CD4-positive, alpha-beta T cell treated with Interleukin-4 for 4 hours (primary cell): ENCODE measurements at regions not wholly inside any gene's neighbourhood (a gene's known extent, or its start where the extent isn't known, plus 50 kb on each side); places are given as distances from the start of the nearest gene placed in this dataset.
"Not testable (repeated sequence)": the region's sequence is repeated elsewhere in the genome, so short reads cannot be mapped to it uniquely, and the experiment has no call there.

Experiments
- DNase-seq: peaks from one replicate; pipeline ENCODE4 v3.0.0-alpha.2; 2020

DNA sequence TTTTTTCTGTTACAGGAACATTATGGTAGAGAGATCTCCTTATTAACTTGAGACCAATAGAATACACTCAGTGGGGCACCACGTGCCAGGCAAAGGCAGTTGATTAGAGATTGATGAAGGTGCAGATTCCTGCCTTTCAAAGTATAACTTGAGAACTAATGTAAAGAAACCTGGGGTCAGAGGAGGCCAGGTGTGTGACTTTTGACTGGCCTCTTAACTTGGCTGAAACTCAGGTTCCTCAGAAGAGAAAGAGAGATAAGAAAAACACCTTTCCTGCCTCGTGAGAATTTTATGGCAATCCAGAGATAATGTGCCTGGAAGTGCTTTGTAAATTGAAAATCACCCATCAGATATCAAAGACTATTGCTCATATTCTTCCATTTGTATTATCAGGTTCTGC is 110.7 kb upstream of the GZMB start:
- no peak for DNase-seq

DNA sequence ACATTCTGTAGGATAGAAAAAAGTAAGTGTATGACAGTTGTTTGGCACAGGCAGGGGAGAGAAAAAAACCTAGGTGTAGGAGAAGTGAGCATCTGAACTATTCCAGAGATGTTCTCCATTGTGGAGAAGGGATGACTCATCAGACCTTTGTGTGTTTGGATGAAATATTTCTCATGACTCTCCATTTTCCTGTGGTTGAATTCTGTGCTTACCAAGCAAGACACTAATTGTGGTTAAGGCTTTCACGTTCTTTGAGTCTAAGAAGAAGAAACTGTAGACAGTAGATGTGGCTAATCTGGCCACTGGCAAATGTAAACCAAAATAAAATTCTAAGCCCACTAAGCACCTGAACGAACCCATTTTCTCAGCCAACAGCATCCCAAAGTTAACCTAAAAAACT is 107.9 kb upstream of the GZMB start:
- DNase-seq = no peak

- no peak for DNase-seq
Observed at GRCh38 chr14:24735984-24736630, 102.1 kb upstream of the GZMB start.

DNA sequence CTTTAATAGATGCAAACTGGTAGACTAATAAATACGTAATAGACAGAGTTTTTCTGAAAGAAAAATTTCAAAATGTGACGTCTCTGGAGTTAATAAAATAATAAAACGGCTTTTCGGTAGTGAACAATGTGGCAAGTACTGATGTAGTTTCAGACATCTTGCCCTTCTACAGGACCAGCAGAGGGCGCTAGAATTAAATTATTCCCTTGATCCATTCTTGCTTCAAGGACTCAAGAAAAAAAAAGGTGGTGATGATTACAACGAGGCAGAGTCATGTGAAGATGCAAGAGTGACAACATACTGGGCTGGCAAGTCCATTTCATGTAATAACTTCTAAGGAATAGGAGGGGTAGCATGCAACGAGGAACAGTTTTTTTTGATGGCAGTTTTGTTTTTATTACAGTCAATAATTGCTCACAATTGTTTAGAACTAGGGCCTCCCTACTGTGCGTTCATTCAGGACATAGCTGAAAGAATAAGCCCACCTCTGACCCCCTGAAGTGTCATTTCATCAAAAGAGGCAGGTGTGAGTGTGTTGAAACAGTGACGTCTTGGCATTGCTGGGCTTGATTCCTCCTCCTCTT is 101.0 kb upstream of the GZMB start:
- DNase-seq = peak; percentile 42

DNA sequence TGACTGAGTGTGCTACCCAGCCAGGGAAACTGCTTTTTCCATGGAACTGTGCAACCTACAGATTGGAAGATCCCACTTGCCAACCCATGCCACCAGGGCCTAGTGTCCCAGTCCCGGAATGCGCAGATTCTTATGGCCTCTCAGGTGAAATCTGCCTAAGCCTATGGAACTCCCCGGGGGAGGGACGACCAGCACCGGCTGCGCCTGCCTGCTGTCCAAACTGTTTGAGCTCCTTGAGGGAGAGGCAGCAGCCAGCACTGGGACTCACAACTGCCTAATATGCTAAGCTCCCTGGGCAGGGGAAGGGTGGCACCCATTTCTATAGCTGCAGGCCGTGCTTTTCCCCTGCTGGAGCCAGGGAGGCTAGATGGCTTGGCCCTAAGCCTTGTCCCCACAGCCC is 92.5 kb upstream of the GZMB start:
- DNase-seq = no peak

GRCh38 chr14:24725311-24725710 is 91.3 kb upstream of the GZMB start:
- no peak for DNase-seq

DNA sequence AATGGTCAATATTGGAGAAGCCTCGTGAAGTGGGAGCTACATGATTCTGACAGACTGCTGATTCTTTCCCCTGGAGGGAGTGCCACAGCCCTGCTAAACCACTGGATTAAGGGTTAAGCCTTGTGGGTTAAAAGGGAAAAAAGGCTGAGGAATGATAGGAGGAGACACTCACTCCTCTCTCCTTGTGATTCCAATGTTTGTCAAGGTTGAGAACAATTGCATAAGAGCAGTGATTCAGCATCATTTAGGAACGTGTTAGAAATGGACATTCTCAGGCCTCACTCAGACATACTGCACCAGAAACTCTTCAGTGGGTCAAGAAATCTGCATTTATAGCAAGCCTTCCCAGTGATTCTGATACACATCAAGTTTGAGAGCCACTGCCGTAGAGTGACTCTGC is 87.8 kb upstream of the GZMB start:
- no peak for DNase-seq

- no peak for DNase-seq
Observed at GRCh38 chr14:24715239-24715638, 81.2 kb upstream of the GZMB start.

GRCh38 chr14:24713404-24713803 is 79.4 kb upstream of the GZMB start:
- DNase-seq = no peak

DNA sequence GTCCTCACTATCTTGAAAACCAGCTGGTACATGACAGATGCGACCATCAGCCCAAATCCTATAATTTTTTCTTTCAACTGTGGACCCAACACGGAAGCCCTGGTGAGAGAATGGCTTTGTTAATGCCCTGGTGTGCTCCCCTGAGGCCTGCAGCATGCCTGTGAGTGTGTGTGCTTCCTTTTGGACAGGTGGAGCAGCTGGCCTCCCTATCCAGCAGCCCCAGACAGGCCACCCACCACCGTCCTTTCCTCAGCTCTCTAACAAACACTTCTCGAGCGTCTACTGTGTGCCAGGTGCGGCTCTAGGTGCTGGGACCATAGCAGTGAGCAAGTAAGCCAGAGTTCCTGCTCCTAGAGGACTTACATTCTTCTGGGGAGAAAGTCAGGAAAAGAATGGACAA is 78.9 kb upstream of the GZMB start:
- DNase-seq = no peak

GRCh38 chr14:24712374-24712773 is 78.4 kb upstream of the GZMB start:
- no peak for DNase-seq

GRCh38 chr14:24710403-24711112 is 76.6 kb upstream of the GZMB start:
- peak; percentile 72 for DNase-seq

DNA sequence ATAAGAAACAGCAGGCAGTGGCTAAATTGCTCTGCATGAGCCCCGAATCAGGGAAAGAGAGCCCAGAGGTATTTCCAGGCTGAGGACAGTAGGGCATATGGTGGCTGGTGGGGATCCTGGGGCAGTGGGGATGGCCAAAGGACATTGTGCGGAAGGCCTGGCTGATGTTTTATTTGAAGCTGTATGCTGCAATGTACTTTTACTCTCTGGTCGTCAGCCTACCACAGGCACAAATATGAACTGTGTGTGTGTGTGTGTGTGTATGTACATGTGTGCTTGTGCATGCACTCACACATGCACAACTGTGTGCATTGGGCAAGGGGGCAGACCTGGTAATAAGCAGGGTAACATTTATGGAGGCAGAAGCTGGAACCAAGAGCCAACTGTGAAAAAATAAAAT is 74.7 kb upstream of the GZMB start:
- no peak for DNase-seq

GRCh38 chr14:24706351-24706750 is 72.4 kb upstream of the GZMB start:
- no peak for DNase-seq

GRCh38 chr14:24705840-24706239 is 71.8 kb upstream of the GZMB start:
- no peak for DNase-seq

DNA sequence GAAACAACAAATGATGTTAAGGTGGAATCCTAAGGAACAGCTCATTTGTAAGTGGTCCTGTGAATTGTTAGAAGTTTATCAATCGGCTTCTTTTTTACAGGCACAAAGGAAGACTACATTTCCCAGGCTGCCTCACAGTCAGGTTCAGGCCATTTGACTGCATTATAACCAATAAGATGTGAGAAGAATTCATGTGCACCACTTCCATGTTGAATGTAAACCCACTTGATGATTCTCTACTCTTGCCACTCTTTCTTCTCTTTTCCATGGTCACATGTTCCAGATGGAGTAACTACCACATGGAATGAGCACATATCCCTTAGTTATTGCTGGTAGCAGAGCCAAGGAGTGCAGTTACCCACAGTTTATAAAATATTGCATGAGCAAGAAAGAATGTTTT is 67.1 kb upstream of the GZMB start:
- no peak for DNase-seq

DNA sequence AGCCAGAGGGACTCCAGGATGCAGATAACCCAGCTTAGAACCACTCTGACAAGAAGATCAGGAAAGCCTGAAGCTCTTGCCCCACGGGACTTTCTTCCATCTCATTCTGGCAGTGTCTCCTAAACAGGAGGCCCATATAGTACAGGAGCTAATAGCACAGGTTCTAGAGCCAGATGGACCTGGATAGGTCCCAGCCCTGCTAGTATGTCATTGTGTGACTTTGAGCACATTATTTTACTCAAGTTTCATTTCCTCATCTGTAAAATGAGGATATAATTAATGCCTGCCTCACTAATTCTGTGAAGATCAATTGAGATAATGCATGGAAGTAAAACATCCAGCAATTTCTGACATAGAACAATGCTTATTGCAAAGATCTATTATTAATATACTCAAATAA is 66.5 kb upstream of the GZMB start:
- DNase-seq = no peak

GRCh38 chr14:24699052-24699451 is 65.1 kb upstream of the GZMB start:
- DNase-seq = no peak

- DNase-seq = not testable (repeated sequence)
Observed at GRCh38 chr14:24696280-24696920, 62.4 kb upstream of the GZMB start.

GRCh38 chr14:24695265-24696241 is 61.6 kb upstream of the GZMB start:
- no peak for DNase-seq

GRCh38 chr14:24694680-24695079 is 60.7 kb upstream of the GZMB start:
- DNase-seq = no peak

DNA sequence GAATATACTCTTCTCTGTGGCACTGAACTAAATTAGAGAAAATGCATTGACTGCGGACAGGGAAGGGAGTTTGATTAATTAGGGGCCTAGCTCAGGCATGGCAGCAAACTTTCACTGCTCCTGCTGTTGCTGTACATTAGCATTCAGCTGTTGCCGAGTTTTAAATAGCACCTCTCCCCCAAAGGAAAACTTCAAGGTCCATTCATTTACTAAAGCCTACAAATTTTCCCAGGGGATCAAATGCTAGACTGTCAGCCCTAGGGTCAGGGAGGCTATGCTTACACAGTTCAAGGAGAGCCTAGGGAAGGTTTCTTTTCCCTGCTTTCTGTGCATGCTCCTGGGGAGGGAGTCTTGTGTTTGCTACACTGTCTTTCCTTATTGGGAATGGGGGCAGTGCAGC is 60.0 kb upstream of the GZMB start:
- DNase-seq = no peak

DNA sequence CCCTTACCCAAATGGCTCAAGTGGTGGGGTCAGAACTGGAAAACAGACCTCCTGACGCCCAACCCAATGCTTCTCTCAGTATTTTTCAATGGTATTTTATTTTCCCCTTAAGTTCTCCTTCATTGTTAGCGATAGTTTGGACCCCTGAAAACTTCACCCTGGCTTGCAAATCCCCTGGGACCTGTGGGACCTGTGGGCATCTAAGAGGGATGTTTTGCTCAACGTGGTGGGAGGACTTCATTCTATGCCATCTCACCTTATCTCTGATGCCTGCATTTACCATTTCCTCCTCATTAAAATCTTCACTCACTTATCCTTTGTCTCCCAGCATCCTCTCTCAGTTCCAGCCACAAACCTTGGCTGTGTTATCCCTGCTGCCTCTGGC is 59.4 kb upstream of the GZMB start:
- no peak for DNase-seq
